ENCODE measurements at regions not wholly inside any gene's neighbourhood (a gene's known extent, or its start where the extent isn't known, plus 50 kb on each side); places are given as distances from the start of the nearest gene placed in this dataset.

DNA sequence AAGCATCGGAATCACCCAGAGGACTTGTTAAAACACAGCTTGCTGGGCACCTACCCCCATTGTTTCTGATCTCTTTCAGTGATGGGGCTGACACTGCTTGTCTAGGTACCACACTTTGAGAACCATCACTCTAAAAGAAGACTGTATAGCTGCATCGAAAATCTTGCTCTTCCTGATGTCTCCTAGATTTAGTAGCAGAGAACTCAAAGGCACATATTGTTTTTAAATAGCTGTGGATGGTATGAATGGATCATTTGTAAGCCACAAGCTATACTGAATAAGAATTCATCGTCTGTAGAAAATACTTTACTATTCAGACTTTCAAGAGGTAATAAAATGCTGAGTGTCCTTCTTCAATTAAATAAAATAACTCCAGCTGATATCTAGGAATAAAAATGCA lies 405.4 kb downstream of the ANKRD50 start:
- TF ChIP-seq POLR2AphosphoS5 (IDR thresholded peaks at IDR 0.05; ENCODE audit: low read depth, low read length), result no peak
- no peak for TF ChIP-seq POLR2A (IDR thresholded peaks at IDR 0.05; ENCODE audit: low read depth, low read length)
- no peak for TF ChIP-seq TAF1 (IDR thresholded peaks at IDR 0.05; ENCODE audit: borderline replicate concordance, low read depth, low read length)

All from GM12892 (cell line).